Fibroblast of pulmonary artery (primary cell): ENCODE measurements at regions not wholly inside any gene's neighbourhood (a gene's known extent, or its start where the extent isn't known, plus 50 kb on each side); places are given as distances from the start of the nearest gene placed in this dataset.

Experiments used
- DNase-seq: peaks from one replicate; pipeline ENCODE4 v3.0.0-alpha.2; 2010; ENCODE audit warnings: low read depth
- H3K4me3 ChIP-seq: replicated peaks from 2 replicates; pipeline ENCODE4 v1.5.1; 2011; ENCODE audit warnings: low read depth, mild to moderate bottlenecking, control low read depth, low read length, moderate library complexity
- CTCF ChIP-seq: IDR thresholded peaks from 2 replicates; pipeline ENCODE4 v1.5.1; 2011; ENCODE audit warnings: mild to moderate bottlenecking, control low read depth, low read length, inconsistent platforms; ENCODE audit errors: missing control alignments

GRCh38 chr2:175571078-175571653, 389.7 kb upstream of the ATP5MC3 start:
- TF ChIP-seq CTCF = no peak
- no peak overlapping the region for H3K4me3 ChIP-seq
- DNase-seq = no peak

- no peak for DNase-seq
- no peak for TF ChIP-seq CTCF
- no peak overlapping the region for H3K4me3 ChIP-seq
Measured at GRCh38 chr2:175568109-175568730, 386.7 kb upstream of the ATP5MC3 start.

DNA sequence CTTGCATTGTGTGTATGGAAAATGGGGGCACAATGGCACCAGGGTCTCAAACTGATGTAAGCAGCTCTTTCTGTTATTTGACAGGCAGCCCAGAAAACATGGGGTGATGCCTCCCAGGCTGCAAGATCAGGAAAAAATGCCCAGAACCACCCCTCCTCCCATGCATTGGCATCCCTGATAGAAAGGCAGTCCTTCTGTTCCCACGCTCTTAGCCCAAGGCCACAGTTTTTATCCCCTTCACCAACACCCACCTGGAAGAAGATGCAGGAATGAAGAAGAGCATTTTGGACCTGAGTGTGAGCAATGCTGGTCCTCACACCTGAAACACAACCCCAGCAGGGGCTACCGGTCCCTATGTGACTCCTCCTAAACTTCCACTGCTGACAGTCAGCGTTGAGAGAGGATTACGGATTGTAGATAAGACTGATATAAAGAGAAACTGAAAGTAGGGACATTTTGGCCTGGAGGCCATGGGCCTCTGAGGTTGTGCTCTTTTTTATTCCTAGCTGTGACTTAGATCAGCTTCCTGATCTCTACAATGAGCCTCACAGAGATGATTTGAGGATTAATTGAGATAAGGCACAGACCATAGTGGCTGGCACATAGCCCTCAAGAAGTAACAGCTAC, 386.0 kb upstream of the ATP5MC3 start:
- DNase-seq = no peak
- no peak for TF ChIP-seq CTCF
- no peak overlapping the region for H3K4me3 ChIP-seq

DNA sequence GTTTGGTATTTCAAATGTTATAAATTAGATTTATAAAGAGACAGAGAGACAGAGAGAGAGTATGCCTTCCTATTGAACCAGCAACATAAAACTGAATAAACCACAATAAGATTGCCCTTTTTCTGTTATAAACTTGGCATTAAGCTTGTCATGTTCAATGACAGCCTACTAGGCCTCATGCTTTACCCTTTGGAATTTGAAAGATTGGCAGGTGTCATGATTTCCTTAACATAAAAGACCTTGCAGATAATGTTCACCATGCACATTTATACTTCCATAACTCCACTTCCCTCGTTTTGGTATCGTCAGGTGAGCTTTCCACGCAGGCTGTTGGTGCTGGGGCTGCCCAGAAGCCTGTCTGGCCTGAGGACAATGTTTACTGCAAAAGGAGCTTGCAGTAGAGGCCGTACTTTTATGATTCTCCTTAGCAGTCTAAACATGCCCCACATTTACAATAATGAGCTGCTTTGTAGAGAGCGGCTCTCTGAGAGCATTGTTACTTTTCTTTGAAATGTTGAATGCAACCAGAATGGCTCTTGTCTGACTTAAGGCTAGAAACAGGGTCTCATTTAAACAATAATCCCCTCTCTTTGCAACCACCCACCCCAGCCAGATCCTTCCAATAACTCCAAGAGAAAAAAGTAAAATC, 379.1 kb upstream of the ATP5MC3 start:
- no peak for TF ChIP-seq CTCF
- no peak for DNase-seq
- no peak overlapping the region for H3K4me3 ChIP-seq

DNA sequence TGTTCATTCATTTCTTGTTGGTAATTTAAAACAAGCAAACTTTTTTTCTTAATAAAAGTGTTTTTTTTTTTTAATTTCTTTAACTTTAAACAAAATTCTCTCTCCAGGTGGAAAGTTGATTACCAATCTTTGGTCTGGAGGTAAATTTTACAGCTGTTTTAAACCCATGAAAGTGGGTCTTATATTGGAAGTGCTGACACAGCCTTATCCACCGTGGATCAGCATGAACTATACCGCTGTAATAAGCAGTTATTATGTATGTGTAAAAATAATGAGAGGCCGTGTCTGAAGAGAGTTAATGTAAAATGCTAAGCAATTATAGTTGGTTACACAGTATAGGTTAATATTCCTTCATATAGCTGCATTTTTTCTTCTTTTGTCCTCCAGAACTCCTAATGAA, 378.1 kb upstream of the ATP5MC3 start:
- no peak overlapping the region for H3K4me3 ChIP-seq
- no peak for DNase-seq
- TF ChIP-seq CTCF = no peak

DNA sequence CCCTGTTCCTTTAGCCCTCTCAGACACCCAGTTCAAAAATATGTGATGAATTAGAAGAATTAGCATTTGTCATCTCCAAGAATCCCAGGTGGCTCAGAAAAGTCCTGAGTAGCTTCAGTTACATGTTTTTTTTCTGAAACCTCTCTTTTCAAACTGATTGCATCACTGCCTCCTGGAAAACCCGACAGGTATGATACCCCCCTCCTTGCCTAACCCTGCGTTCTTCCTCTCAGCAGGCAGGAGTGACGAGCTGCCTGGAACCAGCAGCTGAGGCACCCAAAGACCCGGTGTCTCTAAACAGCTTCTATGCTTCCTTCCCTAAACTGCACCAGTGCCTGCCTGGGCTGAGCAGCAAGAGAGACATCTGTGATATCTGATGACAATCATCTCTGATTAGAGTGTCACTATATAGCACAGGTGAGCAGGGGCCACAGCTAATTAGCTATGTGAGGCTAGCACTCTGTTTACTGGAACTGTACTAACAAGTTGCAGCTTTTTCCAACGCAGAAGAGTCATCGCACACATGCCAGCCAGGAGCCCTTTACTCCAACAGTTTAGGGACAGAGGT, 376.4 kb upstream of the ATP5MC3 start:
- no peak for TF ChIP-seq CTCF
- no peak overlapping the region for H3K4me3 ChIP-seq
- no peak for DNase-seq
